NT2/D1 (cell line): ENCODE measurements at regions not wholly inside any gene's neighbourhood (a gene's known extent, or its start where the extent isn't known, plus 50 kb on each side); places are given as distances from the start of the nearest gene placed in this dataset.

ENCODE experiments used
- DNase-seq: peaks from one replicate; pipeline ENCODE4 v3.0.0-alpha.2; 2011; ENCODE audit warnings: low read depth, low spot score
- H3K27me3 ChIP-seq: 2 replicates; pipeline ENCODE4 v1.6.0; 2011; ENCODE audit warnings: mild to moderate bottlenecking; ENCODE audit not compliant: insufficient read length, insufficient read depth
- H3K36me3 ChIP-seq: 2 replicates; pipeline ENCODE4 v1.6.1; 2011; ENCODE audit warnings: mild to moderate bottlenecking, low read length, mixed read lengths; ENCODE audit not compliant: insufficient read depth, insufficient read length
- H3K4me1 ChIP-seq: 2 replicates; pipeline ENCODE4 v1.5.1; 2011; ENCODE audit not compliant: insufficient read depth, insufficient read length
- H3K4me3 ChIP-seq: 2 replicates; pipeline ENCODE4 v1.5.1; 2011; ENCODE audit warnings: low read depth; ENCODE audit not compliant: insufficient read length
- H3K9ac ChIP-seq: 2 replicates; pipeline ENCODE4 v1.6.0; 2011; ENCODE audit warnings: low read depth; ENCODE audit not compliant: insufficient read length
- H3K9me3 ChIP-seq: 2 replicates; pipeline ENCODE4 v1.5.1; 2011; ENCODE audit warnings: mild to moderate bottlenecking, low read length; ENCODE audit not compliant: insufficient read depth
- SUZ12 ChIP-seq: IDR thresholded peaks from 2 replicates; pipeline ENCODE4 v1.6.1; 2011; ENCODE audit not compliant: insufficient read length, insufficient read depth; ENCODE audit errors: extremely low read depth
- YY1 ChIP-seq: IDR thresholded peaks from 2 replicates; pipeline ENCODE4 v1.6.1; 2011; ENCODE audit not compliant: insufficient read length, insufficient read depth
- ZNF274 ChIP-seq: IDR thresholded peaks from 2 replicates; pipeline ENCODE4 v1.6.1; 2011; ENCODE audit warnings: mild to moderate bottlenecking, low read depth, low read length

- Histone ChIP-seq H3K9me3 (no peaks in the 10 kb centered on the region; the same call in 1 of the 2 replicates), H3K9ac (no peak overlapping the region), H3K36me3 (no peaks in the 10 kb centered on the region), H3K27me3 (no peaks in the 10 kb centered on the region), H3K4me3 (no peak overlapping the region), H3K4me1 (no peaks in the 10 kb centered on the region)
- no peak for TF ChIP-seq SUZ12
- TF ChIP-seq ZNF274, result no peak
- no peak for TF ChIP-seq YY1
- DNase-seq, result no peak
Measured at GRCh38 chr1:43083375-43083891, 88.7 kb downstream of the EBNA1BP2 start.

- no peaks in the 10 kb centered on the region for H3K27me3 ChIP-seq
- no peaks in the 10 kb centered on the region for H3K4me1 ChIP-seq
- TF ChIP-seq SUZ12 (no peak), ZNF274 (no peak), YY1 (no peak)
- no peaks in the 10 kb centered on the region; the same call in 1 of the 2 replicates for H3K9me3 ChIP-seq
- H3K36me3 ChIP-seq, result no peaks in the 10 kb centered on the region
- no peak overlapping the region for H3K4me3 ChIP-seq
- H3K9ac ChIP-seq, result no peak overlapping the region
- no peak for DNase-seq
Measured at GRCh38 chr1:43082740-43083139, 89.3 kb downstream of the EBNA1BP2 start.

GRCh38 chr1:43077273-43077672, 94.8 kb downstream of the EBNA1BP2 start:
- no peak for DNase-seq

DNA sequence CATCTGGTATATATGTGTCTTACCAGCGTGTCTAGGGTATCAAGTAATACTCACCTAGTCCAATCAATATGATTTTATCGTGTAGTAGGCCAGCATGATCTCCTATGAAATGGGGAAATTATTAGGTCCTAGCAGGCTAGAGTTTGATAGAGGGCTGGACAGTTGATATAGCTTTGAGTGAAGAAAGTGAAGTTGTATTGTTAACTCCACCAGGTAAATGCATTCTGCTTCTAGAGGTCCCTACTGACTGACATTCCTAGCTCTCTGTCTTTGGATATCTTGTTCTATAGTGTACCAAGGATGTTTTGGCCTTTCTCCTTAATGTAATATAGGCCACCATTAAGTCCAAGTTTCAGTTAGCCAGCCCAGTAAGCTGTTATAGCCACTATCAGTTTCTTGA, 97.4 kb downstream of the EBNA1BP2 start:
- Histone ChIP-seq H3K27me3 (no peaks in the 10 kb centered on the region), H3K4me3 (no peak overlapping the region), H3K9me3 (no peaks in the 10 kb centered on the region), H3K4me1 (peaks cover 8% of the 10 kb centered on the region), H3K9ac (no peak overlapping the region), H3K36me3 (no peaks in the 10 kb centered on the region)
- TF ChIP-seq YY1 (no peak), ZNF274 (no peak), SUZ12 (no peak)
- DNase-seq, result no peak

More at GRCh38 chr1:43077273-43077672, 94.8 kb downstream of the EBNA1BP2 start:
- no peak overlapping the region for H3K4me3 ChIP-seq
- no peaks in the 10 kb centered on the region for H3K9me3 ChIP-seq
- H3K9ac ChIP-seq, result no peak overlapping the region
- peaks cover 2% of the 10 kb centered on the region for H3K4me1 ChIP-seq
- H3K27me3 ChIP-seq, result no peaks in the 10 kb centered on the region
- no peaks in the 10 kb centered on the region for H3K36me3 ChIP-seq
- TF ChIP-seq ZNF274, result no peak
- no peak for TF ChIP-seq YY1
- TF ChIP-seq SUZ12, result no peak

GRCh38 chr1:43074244-43074643, 97.8 kb downstream of the EBNA1BP2 start:
- Histone ChIP-seq H3K9me3 (no peaks in the 10 kb centered on the region), H3K36me3 (no peaks in the 10 kb centered on the region)
- DNase-seq, result no peak

DNA sequence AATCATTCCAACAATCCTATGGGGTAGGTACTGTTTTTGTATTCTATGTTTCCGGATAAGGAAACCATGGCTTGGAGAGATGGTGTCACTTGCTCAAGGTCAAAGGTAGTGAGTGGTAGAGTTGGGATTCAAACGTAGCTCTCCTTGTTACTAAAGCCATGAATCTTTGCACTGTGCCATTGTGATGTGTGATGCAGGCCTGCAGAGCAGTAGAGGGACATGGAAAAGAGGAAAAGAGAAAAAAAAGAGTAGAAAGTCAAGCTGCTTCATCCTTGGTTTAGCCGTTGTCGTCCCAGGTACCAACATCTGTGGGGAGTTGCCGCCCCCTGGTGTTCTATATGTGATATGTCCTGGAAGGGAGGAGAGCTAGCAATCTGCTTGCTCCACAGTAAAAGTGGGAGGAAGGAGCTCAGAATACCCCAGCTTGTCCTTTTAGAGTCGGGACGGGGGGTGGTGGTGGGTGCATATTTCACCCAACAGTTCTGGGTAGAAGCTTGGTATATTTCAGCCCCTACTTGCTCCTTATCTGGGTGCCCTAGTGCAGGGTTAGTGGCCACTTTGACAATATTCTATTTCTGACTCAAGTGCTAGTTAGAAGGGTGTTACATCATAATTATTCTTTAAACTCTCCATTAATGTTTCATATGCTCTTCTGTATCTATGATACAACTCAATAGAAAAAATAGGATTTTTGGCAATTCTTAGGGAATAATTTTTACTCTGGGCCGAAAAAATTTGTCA, 98.4 kb downstream of the EBNA1BP2 start:
- DNase-seq, result peak; percentile 92
- Histone ChIP-seq H3K9ac (no peak overlapping the region), H3K4me3 (no peak overlapping the region), H3K9me3 (no peaks in the 10 kb centered on the region), H3K4me1 (peaks cover 14% of the 10 kb centered on the region), H3K27me3 (no peaks in the 10 kb centered on the region), H3K36me3 (no peaks in the 10 kb centered on the region)
- no peak for TF ChIP-seq ZNF274
- TF ChIP-seq YY1, result no peak
- no peak for TF ChIP-seq SUZ12

More at GRCh38 chr1:43074244-43074643, 97.8 kb downstream of the EBNA1BP2 start:
- Histone ChIP-seq H3K4me1 (peaks cover 12% of the 10 kb centered on the region), H3K27me3 (no peaks in the 10 kb centered on the region), H3K9ac (no peak overlapping the region), H3K4me3 (no peak overlapping the region)
- no peak for TF ChIP-seq SUZ12

- Histone ChIP-seq H3K4me1 (peaks cover 14% of the 10 kb centered on the region), H3K9me3 (no peaks in the 10 kb centered on the region), H3K9ac (no peak overlapping the region), H3K36me3 (no peaks in the 10 kb centered on the region), H3K27me3 (no peaks in the 10 kb centered on the region), H3K4me3 (no peak overlapping the region)
- no peak for TF ChIP-seq YY1
- no peak for TF ChIP-seq ZNF274
- no peak for TF ChIP-seq SUZ12
- no peak for DNase-seq
Measured at GRCh38 chr1:43072314-43072713, 99.8 kb downstream of the EBNA1BP2 start.
